ENCODE measurements at regions not wholly inside any gene's neighbourhood (a gene's known extent, or its start where the extent isn't known, plus 50 kb on each side); places are given as distances from the start of the nearest gene placed in this dataset.

DNA sequence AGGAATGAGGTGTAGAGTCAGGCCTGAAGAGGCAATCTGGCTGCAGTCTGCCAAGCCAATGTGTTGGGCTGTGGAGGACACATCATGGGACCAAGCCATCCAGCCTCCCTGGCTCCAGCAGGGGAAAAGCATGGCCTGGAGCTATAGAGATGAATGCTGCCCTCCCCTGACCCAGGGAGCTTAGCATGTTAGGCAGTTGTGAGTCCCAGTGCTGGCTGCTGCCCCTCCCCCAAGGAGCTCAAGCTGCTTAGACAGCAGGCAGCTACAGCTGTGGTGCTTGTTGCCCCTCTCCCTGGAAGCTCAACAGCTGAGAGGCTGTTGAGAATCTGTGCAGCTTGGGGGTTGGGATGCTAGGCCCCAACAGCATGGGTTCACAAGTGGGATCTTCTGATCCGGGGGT is 85.6 kb upstream of the DNAJC19 start:
- no peak for TF ChIP-seq POLR2A (IDR thresholded peaks at IDR 0.05)
- TF ChIP-seq, protein P1, sequence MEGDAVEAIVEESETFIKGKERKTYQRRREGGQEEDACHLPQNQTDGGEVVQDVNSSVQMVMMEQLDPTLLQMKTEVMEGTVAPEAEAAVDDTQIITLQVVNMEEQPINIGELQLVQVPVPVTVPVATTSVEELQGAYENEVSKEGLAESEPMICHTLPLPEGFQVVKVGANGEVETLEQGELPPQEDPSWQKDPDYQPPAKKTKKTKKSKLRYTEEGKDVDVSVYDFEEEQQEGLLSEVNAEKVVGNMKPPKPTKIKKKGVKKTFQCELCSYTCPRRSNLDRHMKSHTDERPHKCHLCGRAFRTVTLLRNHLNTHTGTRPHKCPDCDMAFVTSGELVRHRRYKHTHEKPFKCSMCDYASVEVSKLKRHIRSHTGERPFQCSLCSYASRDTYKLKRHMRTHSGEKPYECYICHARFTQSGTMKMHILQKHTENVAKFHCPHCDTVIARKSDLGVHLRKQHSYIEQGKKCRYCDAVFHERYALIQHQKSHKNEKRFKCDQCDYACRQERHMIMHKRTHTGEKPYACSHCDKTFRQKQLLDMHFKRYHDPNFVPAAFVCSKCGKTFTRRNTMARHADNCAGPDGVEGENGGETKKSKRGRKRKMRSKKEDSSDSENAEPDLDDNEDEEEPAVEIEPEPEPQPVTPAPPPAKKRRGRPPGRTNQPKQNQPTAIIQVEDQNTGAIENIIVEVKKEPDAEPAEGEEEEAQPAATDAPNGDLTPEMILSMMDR (IDR thresholded peaks at IDR 0.05): no peak

Data from testis (tissue), 2 donors.